Caco-2 (cell line): ENCODE measurements at regions not wholly inside any gene's neighbourhood (a gene's known extent, or its start where the extent isn't known, plus 50 kb on each side); places are given as distances from the start of the nearest gene placed in this dataset.

Source experiments
- BruUV-seq: library from RNA; stranded (reverse); fragments of 400-500 nt; replicated peaks from 2 replicates; lab custom pipeline; 2021; lab: Mats Ljungman, UMichigan
- CTCF ChIA-PET: fragments of 300-600 bp; sonication (Branson Sonifier 250); formaldehyde crosslinking; loops from one replicate; lab custom pipeline; 2022; ENCODE audit warnings: antibody characterized with exemption; lab: Charles Lee
- POLR2A ChIA-PET: fragments of 300-600 bp; sonication (Branson Sonifier 250); formaldehyde crosslinking; loops from one replicate; lab custom pipeline; 2022; ENCODE audit warnings: antibody characterized with exemption; lab: Charles Lee
- DNase-seq, 2 experiments: peaks; one replicate each; pipeline versions ENCODE4 v3.0.0 to v3.0.0-alpha.2; 2020 to 2022
- H3K27me3 ChIP-seq: replicated peaks from 2 replicates; pipeline ENCODE4 v1.6.0; 2011; ENCODE audit warnings: low read length; ENCODE audit not compliant: control insufficient read depth, insufficient read depth
- H3K36me3 ChIP-seq: 2 replicates; pipeline ENCODE4 v1.5.1; 2011; ENCODE audit warnings: low read length; ENCODE audit not compliant: control insufficient read depth, insufficient read depth
- H3K4me1 ChIP-seq: fragments of 250-450 bp; sonication (Bioruptor Pico); 2 replicates; pipeline ENCODE4 v1.5.1; 2020; ENCODE audit warnings: mild to moderate bottlenecking
- H3K4me3 ChIP-seq: 2 replicates; pipeline ENCODE4 v1.5.1; 2011; ENCODE audit warnings: low read depth, mild to moderate bottlenecking, control low read depth, low read length
- H3K9me3 ChIP-seq: fragments of 250-450 bp; sonication (Bioruptor Pico); 2 replicates; pipeline ENCODE4 v1.5.1; 2020; ENCODE audit warnings: mild to moderate bottlenecking, moderate library complexity
- H3K27ac Mint-ChIP-seq: one replicate; pipeline ENCODE4 v1.8.0; 2022; ENCODE audit warnings: mixed read lengths; ENCODE audit not compliant: unreplicated experiment
- H3K27me3 Mint-ChIP-seq: one replicate; pipeline ENCODE4 v1.8.0; 2022; ENCODE audit warnings: mixed read lengths; ENCODE audit not compliant: insufficient read depth, unreplicated experiment
- H3K36me3 Mint-ChIP-seq: one replicate; pipeline ENCODE4 v1.8.0; 2022; ENCODE audit warnings: mild to moderate bottlenecking, mixed read lengths; ENCODE audit not compliant: insufficient read depth, unreplicated experiment
- H3K4me1 Mint-ChIP-seq: one replicate; pipeline ENCODE4 v1.8.0; 2022; ENCODE audit warnings: low read depth, mixed read lengths; ENCODE audit not compliant: unreplicated experiment
- H3K4me3 Mint-ChIP-seq: one replicate; pipeline ENCODE4 v1.8.0; 2022; ENCODE audit warnings: mild to moderate bottlenecking, moderate library complexity, mixed read lengths; ENCODE audit not compliant: unreplicated experiment
- H3K9me3 Mint-ChIP-seq: one replicate; pipeline ENCODE4 v1.8.0; 2022; ENCODE audit warnings: mixed read lengths; ENCODE audit not compliant: unreplicated experiment
- intact Hi-C: fragments of 100-400 bp; cut with micrococcal nuclease; formaldehyde crosslinking; loops from one replicate; pipeline ENCODE4 v1.10.0; 2022; ENCODE audit not compliant: unreplicated experiment
- TF ChIP-seq, protein P1 (sequence below), 2 experiments: fragments of 200-600 bp in 1 of 2; IDR thresholded peaks; 1 replicate in 1 of 2; 2 replicates in 1 of 2; pipeline versions ENCODE4 v1.5.1 to v1.8.0; 2011 to 2022; ENCODE audit warnings: antibody characterized with exemption in 1 of 2, control low read depth in 1 of 2, inconsistent platforms in 1 of 2, low read depth in 1 of 2, low read length in 1 of 2, mild to moderate bottlenecking in 1 of 2, moderate library complexity in 1 of 2; ENCODE audit not compliant: insufficient read depth in 1 of 2, severe bottlenecking in 1 of 2, unreplicated experiment in 1 of 2

- Mint-ChIP-seq H3K27ac (no peak overlapping the region), H3K36me3 (no peaks in the 10 kb centered on the region), H3K4me1 (no peaks in the 10 kb centered on the region), H3K4me3 (no peak overlapping the region), H3K27me3 (peaks cover 2% of the 10 kb centered on the region), H3K9me3 (no peaks in the 10 kb centered on the region)
- ChIA-PET CTCF (no interaction called here), POLR2A (no interaction called here)
- Histone ChIP-seq H3K4me3 (no peak overlapping the region), H3K36me3 (no peaks in the 10 kb centered on the region), H3K9me3 (no peaks in the 10 kb centered on the region), H3K4me1 (no peaks in the 10 kb centered on the region), H3K27me3 (no peaks in the 10 kb centered on the region)
- no TSS peak for BruUV-seq
- no peak for DNase-seq
- intact Hi-C loops, result no loop called here
- TF ChIP-seq, protein P1, sequence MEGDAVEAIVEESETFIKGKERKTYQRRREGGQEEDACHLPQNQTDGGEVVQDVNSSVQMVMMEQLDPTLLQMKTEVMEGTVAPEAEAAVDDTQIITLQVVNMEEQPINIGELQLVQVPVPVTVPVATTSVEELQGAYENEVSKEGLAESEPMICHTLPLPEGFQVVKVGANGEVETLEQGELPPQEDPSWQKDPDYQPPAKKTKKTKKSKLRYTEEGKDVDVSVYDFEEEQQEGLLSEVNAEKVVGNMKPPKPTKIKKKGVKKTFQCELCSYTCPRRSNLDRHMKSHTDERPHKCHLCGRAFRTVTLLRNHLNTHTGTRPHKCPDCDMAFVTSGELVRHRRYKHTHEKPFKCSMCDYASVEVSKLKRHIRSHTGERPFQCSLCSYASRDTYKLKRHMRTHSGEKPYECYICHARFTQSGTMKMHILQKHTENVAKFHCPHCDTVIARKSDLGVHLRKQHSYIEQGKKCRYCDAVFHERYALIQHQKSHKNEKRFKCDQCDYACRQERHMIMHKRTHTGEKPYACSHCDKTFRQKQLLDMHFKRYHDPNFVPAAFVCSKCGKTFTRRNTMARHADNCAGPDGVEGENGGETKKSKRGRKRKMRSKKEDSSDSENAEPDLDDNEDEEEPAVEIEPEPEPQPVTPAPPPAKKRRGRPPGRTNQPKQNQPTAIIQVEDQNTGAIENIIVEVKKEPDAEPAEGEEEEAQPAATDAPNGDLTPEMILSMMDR (IDR thresholded peaks at IDR 0.05; ENCODE audit: insufficient read depth in 1 of 2, low read depth in 1 of 2, low read length in 1 of 2, severe bottlenecking in 1 of 2, unreplicated experiment in 1 of 2), result no peak
Measured at GRCh38 chr1:239739375-239739774, 352.3 kb upstream of the FMN2 start.

DNA sequence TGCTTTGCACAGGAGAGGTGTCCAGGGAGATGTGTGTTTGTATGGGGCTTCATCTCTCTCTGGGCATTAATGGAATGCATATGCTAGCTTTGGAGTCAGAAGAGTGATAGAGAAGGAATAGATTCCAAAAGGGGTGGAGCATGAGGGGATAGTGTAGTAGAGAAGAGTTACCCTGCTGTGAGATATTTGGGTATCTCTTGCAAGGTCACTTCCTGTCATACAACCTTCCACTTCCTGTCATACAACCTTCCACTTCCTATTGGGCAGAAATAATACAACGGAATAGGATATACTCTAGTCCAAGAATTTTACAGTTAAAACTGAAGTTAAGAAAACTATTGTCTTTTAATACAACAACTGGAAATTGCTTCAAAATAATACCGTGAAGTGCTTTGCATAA is 351.8 kb upstream of the FMN2 start:
- no peak overlapping the region for H3K4me3 ChIP-seq
- TF ChIP-seq, protein P1 (IDR thresholded peaks at IDR 0.05; ENCODE audit: insufficient read depth in 1 of 2, low read depth in 1 of 2, low read length in 1 of 2, severe bottlenecking in 1 of 2, unreplicated experiment in 1 of 2), result no peak
- Mint-ChIP-seq H3K4me1 (no peaks in the 10 kb centered on the region), H3K9me3 (no peaks in the 10 kb centered on the region), H3K27me3 (peaks cover 2% of the 10 kb centered on the region), H3K36me3 (no peaks in the 10 kb centered on the region), H3K4me3 (no peak overlapping the region), H3K27ac (no peak overlapping the region)
- no peaks in the 10 kb centered on the region for H3K27me3 ChIP-seq
- no peaks in the 10 kb centered on the region for H3K36me3 ChIP-seq
- POLR2A ChIA-PET, result no interaction called here
- BruUV-seq, result no TSS peak
- CTCF ChIA-PET, result no interaction called here
- no peak for DNase-seq
- no peaks in the 10 kb centered on the region for H3K4me1 ChIP-seq
- intact Hi-C loops, result no loop called here
- H3K9me3 ChIP-seq, result no peaks in the 10 kb centered on the region

DNA sequence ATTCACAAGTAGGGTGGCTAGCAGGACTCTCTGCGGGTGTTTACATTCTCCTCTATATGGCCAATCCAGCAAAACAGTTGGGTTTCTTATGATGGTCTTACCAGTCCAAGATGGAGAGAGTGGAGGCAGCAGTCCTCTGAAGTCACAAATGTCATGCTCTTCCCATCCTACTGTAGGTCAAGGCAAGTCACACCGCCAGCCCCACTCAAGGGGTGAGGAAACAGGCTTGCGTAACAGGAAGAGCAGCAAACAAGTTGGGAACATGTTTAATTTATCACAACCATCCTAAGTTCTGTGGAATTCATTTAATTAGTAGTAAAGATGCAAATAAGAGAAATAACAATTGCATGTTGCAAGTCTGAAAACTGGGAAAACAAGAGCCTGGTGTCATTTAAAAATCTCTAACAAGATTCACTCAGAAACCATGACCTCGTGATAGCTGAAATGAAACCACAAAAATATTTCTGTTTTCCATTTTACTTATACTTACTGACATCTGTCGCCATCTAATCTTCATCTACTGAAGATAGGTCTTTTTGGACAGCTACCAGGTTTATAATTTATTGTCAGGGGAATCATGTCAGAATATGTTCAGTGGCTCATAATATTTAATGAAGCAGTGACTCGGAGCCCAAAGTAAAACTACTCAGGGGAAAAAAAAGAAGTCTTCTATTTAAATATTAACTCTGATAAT is 349.1 kb upstream of the FMN2 start:
- TF ChIP-seq, protein P1 (IDR thresholded peaks at IDR 0.05; ENCODE audit: insufficient read depth in 1 of 2, low read depth in 1 of 2, low read length in 1 of 2, severe bottlenecking in 1 of 2, unreplicated experiment in 1 of 2), result no peak
- no TSS peak for BruUV-seq
- Histone ChIP-seq H3K4me1 (no peaks in the 10 kb centered on the region), H3K27me3 (no peaks in the 10 kb centered on the region), H3K36me3 (no peaks in the 10 kb centered on the region), H3K4me3 (no peak overlapping the region), H3K9me3 (no peaks in the 10 kb centered on the region)
- intact Hi-C loops, result no loop called here
- no peaks in the 10 kb centered on the region for H3K36me3 Mint-ChIP-seq
- H3K4me3 Mint-ChIP-seq, result no peak overlapping the region
- DNase-seq, result no peak
- no peak overlapping the region for H3K27ac Mint-ChIP-seq
- POLR2A ChIA-PET, result no interaction called here
- no peaks in the 10 kb centered on the region for H3K9me3 Mint-ChIP-seq
- peaks cover 2% of the 10 kb centered on the region for H3K27me3 Mint-ChIP-seq
- H3K4me1 Mint-ChIP-seq, result no peaks in the 10 kb centered on the region
- CTCF ChIA-PET, result no interaction called here
